H1 (cell line): ENCODE measurements at regions not wholly inside any gene's neighbourhood (a gene's known extent, or its start where the extent isn't known, plus 50 kb on each side); places are given as distances from the start of the nearest gene placed in this dataset.

ENCODE experiments used
- CTCF ChIA-PET: fragments of 300-600 bp; sonication (Branson Sonifier 250); formaldehyde crosslinking; loops from one replicate; lab custom pipeline; 2021; ENCODE audit not compliant: partially characterized antibody; lab: Charles Lee
- POLR2A ChIA-PET: fragments of 300-600 bp; sonication (Branson Sonifier 250); formaldehyde crosslinking; loops from one replicate; lab custom pipeline; 2021; ENCODE audit warnings: inconsistent platforms; ENCODE audit not compliant: partially characterized antibody; lab: Charles Lee
- DNase-seq, 2 experiments: peaks; one replicate each; pipeline versions ENCODE4 v3.0.0 to v3.0.0-alpha.2; 2010 to 2022; ENCODE audit warnings: low spot score in 2 of 2, low read depth in 1 of 2, mixed read lengths in 1 of 2
- FAIRE-seq: peaks from 2 replicates; lab custom pipeline; 2011; peaks lifted over from hg19 to GRCh38; lab: Jason Lieb, UNC
- H2AFZ ChIP-seq: 2 replicates; pipeline ENCODE4 v1.8.1; 2012; ENCODE audit warnings: low read length, inconsistent platforms
- H2AK5ac ChIP-seq: 2 replicates; pipeline ENCODE4 v1.6.1; 2013; ENCODE audit warnings: low read depth, low read length
- H2BK120ac ChIP-seq: replicated peaks from 2 replicates; pipeline ENCODE3; 2013; ENCODE audit warnings: low read depth, low read length, inconsistent platforms
- H2BK12ac ChIP-seq: 2 replicates; pipeline ENCODE4 v1.6.1; 2013; ENCODE audit warnings: low read depth, low read length
- H2BK15ac ChIP-seq: 2 replicates; pipeline ENCODE4 v1.6.1; 2013; ENCODE audit warnings: low read length
- H2BK20ac ChIP-seq: 2 replicates; pipeline ENCODE4 v1.6.1; 2013; ENCODE audit warnings: low read length
- H2BK5ac ChIP-seq: 2 replicates; pipeline ENCODE4 v1.6.1; 2013; ENCODE audit warnings: low read depth, low read length
- H3K14ac ChIP-seq: 2 replicates; pipeline ENCODE4 v1.6.1; 2013; ENCODE audit warnings: inconsistent platforms; ENCODE audit not compliant: insufficient read length
- H3K18ac ChIP-seq: 2 replicates; pipeline ENCODE4 v1.6.1; 2013; ENCODE audit warnings: low read length; ENCODE audit errors: extremely low read depth
- H3K23ac ChIP-seq: 2 replicates; pipeline ENCODE4 v1.6.1; 2013; ENCODE audit warnings: inconsistent platforms; ENCODE audit not compliant: insufficient read length
- H3K23me2 ChIP-seq: 2 replicates; pipeline ENCODE4 v1.6.1; 2013; ENCODE audit warnings: low read depth, low read length
- H3K27ac ChIP-seq: 2 replicates; pipeline ENCODE4 v1.6.1; 2011; ENCODE audit warnings: low read depth, low read length, inconsistent platforms
- H3K27me3 ChIP-seq, 4 experiments: replicated peaks in 1 of 4; 1 replicate in 1 of 4; 2 replicates in 3 of 4; pipeline versions ENCODE4 v1.6.1 to v1.8.1; 2011 to 2013; ENCODE audit warnings: low read length in 3 of 4, mild to moderate bottlenecking in 3 of 4, inconsistent platforms in 2 of 4, mixed read lengths in 2 of 4, moderate library complexity in 1 of 4; ENCODE audit not compliant: control insufficient read depth in 3 of 4, insufficient read depth in 3 of 4; ENCODE audit errors: extremely low read depth in 1 of 4
- H3K36me3 ChIP-seq, 4 experiments: 2 replicates each; pipeline versions ENCODE4 v1.6.1 to v1.8.1; 2011 to 2013; ENCODE audit warnings: mild to moderate bottlenecking in 4 of 4, low read length in 3 of 4, moderate library complexity in 2 of 4, control low read depth in 1 of 4, inconsistent platforms in 1 of 4; ENCODE audit not compliant: insufficient read depth in 4 of 4, control insufficient read depth in 2 of 4
- H3K4ac ChIP-seq: replicated peaks from 2 replicates; pipeline ENCODE3; 2013; ENCODE audit warnings: low read length, low read depth, mixed read lengths, inconsistent platforms; ENCODE audit not compliant: insufficient read length
- H3K4me1 ChIP-seq, 4 experiments: replicated peaks in 1 of 4; 1 replicate in 1 of 4; 2 replicates in 3 of 4; pipeline versions ENCODE4 v1.6.1 to v1.8.1; 2011 to 2013; ENCODE audit warnings: low read length in 3 of 4, inconsistent platforms in 2 of 4, mixed read lengths in 1 of 4; ENCODE audit not compliant: insufficient read depth in 4 of 4, control insufficient read depth in 3 of 4
- H3K4me2 ChIP-seq, 2 experiments: 2 replicates each; pipeline versions ENCODE4 v1.6.1 to v1.8.1; 2011 to 2013; ENCODE audit warnings: low read depth in 2 of 2, low read length in 2 of 2, control low read depth in 1 of 2, inconsistent platforms in 1 of 2, mild to moderate bottlenecking in 1 of 2; ENCODE audit not compliant: insufficient read depth in 1 of 2
- H3K4me3 ChIP-seq, 4 experiments: fragments of 200-600, 300-600 bp in 1 of 4; sonication (generic), shearing (Covaris generic), sonication (Bioruptor Twin) in 1 of 4; 2 replicates each; pipeline versions ENCODE4 v1.5.1 to v1.8.1; 2011 to 2016; ENCODE audit warnings: low read length in 4 of 4, low read depth in 3 of 4, control low read depth in 2 of 4, inconsistent platforms in 2 of 4, mild to moderate bottlenecking in 2 of 4, mixed read lengths in 1 of 4, moderate library complexity in 1 of 4; ENCODE audit not compliant: insufficient read depth in 2 of 4; ENCODE audit errors: extremely low read depth in 1 of 4
- H3K56ac ChIP-seq: replicated peaks from 2 replicates; pipeline ENCODE3; 2013; ENCODE audit warnings: low read depth, mild to moderate bottlenecking, mixed read lengths, low read length, inconsistent platforms; ENCODE audit not compliant: insufficient read length
- H3K79me1 ChIP-seq: 2 replicates; pipeline ENCODE4 v1.6.1; 2013; ENCODE audit warnings: low read depth, low read length, control low read depth
- H3K79me2 ChIP-seq, 2 experiments: 2 replicates each; pipeline versions ENCODE4 v1.6.1 to v1.8.1; 2012 to 2013; ENCODE audit warnings: low read length in 2 of 2, mild to moderate bottlenecking in 2 of 2, inconsistent platforms in 1 of 2; ENCODE audit not compliant: insufficient read depth in 2 of 2, control insufficient read depth in 1 of 2
- H3K9ac ChIP-seq, 4 experiments: replicated peaks in 1 of 4; 1 replicate in 1 of 4; 2 replicates in 3 of 4; pipeline versions ENCODE4 v1.6.1 to v1.8.1; 2011 to 2013; ENCODE audit warnings: low read depth in 3 of 4, low read length in 3 of 4, control low read depth in 2 of 4, mild to moderate bottlenecking in 2 of 4, moderate library complexity in 2 of 4, inconsistent platforms in 1 of 4; ENCODE audit errors: extremely low read depth in 1 of 4
- H3K9me3 ChIP-seq, 2 experiments: 2 replicates each; pipeline versions ENCODE4 v1.6.1 to v1.8.1; 2012 to 2013; ENCODE audit warnings: mild to moderate bottlenecking in 2 of 2, moderate library complexity in 2 of 2, control low read depth in 1 of 2, inconsistent platforms in 1 of 2, low read depth in 1 of 2, low read length in 1 of 2, mixed read lengths in 1 of 2; ENCODE audit not compliant: insufficient read depth in 2 of 2
- H4K20me1 ChIP-seq, 2 experiments: replicated peaks in 1 of 2; 2 replicates each; pipeline versions ENCODE3 to v1.8.1; 2011 to 2013; ENCODE audit warnings: inconsistent platforms in 2 of 2, low read length in 2 of 2, mild to moderate bottlenecking in 1 of 2; ENCODE audit not compliant: insufficient read depth in 2 of 2, control insufficient read depth in 1 of 2
- H4K5ac ChIP-seq: 2 replicates; pipeline ENCODE4 v1.6.1; 2013; ENCODE audit warnings: low read length, low read depth, mixed read lengths, inconsistent platforms; ENCODE audit not compliant: insufficient read length
- H4K8ac ChIP-seq: 2 replicates; pipeline ENCODE4 v1.8.0; 2013; ENCODE audit warnings: mild to moderate bottlenecking, moderate library complexity, low read length, inconsistent platforms; ENCODE audit not compliant: insufficient read depth; ENCODE audit errors: extremely low read depth
- H4K91ac ChIP-seq: replicated peaks from 2 replicates; pipeline ENCODE3; 2013; ENCODE audit warnings: low read length, mixed read lengths, inconsistent platforms; ENCODE audit not compliant: insufficient read length
- E2F6 ChIP-seq: IDR thresholded peaks from 2 replicates; pipeline ENCODE4 v1.6.1; 2012; ENCODE audit warnings: inconsistent platforms
- EZH2 ChIP-seq: fragments of 200-600 bp; sonication (generic); IDR thresholded peaks from 2 replicates; pipeline ENCODE4 v1.7.1; 2012; ENCODE audit warnings: low read depth, mild to moderate bottlenecking, moderate library complexity, low read length, inconsistent platforms; ENCODE audit not compliant: severe bottlenecking
- GTF2F1 ChIP-seq: IDR thresholded peaks from 2 replicates; pipeline ENCODE4 v1.6.1; 2012; ENCODE audit warnings: low read depth, low read length, improper control_type of control experiment, borderline replicate concordance
- HDAC2 ChIP-seq, 2 experiments: fragments of 300-600 bp in 1 of 2; sonication (generic) in 1 of 2; IDR thresholded peaks; 2 replicates each; pipeline ENCODE4 v1.6.1; 2011 to 2012; ENCODE audit warnings: low read depth in 2 of 2, low read length in 2 of 2, mild to moderate bottlenecking in 2 of 2, moderate library complexity in 2 of 2, borderline replicate concordance in 1 of 2, inconsistent platforms in 1 of 2
- HDAC6 ChIP-seq: IDR thresholded peaks from one replicate; pipeline ENCODE4 v1.7.1; 2012; ENCODE audit warnings: low read depth, mild to moderate bottlenecking, inconsistent platforms, low read length, moderate library complexity
- KDM4A ChIP-seq: IDR thresholded peaks from one replicate; pipeline ENCODE4 v1.7.1; 2012; ENCODE audit warnings: low read depth, mild to moderate bottlenecking, moderate library complexity, low read length, inconsistent platforms; ENCODE audit not compliant: severe bottlenecking
- PHF8 ChIP-seq: fragments of 200-600 bp; sonication (generic); conservative IDR thresholded peaks from 2 replicates; pipeline ENCODE4 v1.7.1; 2012; ENCODE audit warnings: low read depth, mild to moderate bottlenecking, inconsistent platforms, low read length, moderate library complexity
- POLR2A ChIP-seq, 2 experiments: IDR thresholded peaks; 1 replicate in 1 of 2; 2 replicates in 1 of 2; pipeline ENCODE4 v1.6.1; 2011; ENCODE audit warnings: low read depth in 2 of 2, low read length in 2 of 2, mild to moderate bottlenecking in 2 of 2; ENCODE audit errors: control extremely low read depth in 1 of 2
- SIRT6 ChIP-seq: IDR thresholded peaks from one replicate; pipeline ENCODE4 v1.7.1; 2012; ENCODE audit warnings: low read length, inconsistent platforms
- USF2 ChIP-seq: IDR thresholded peaks from 2 replicates; pipeline ENCODE4 v1.6.1; 2011; ENCODE audit warnings: low read length, improper control_type of control experiment
- WGBS, 2 experiments: shearing (Covaris generic) in 1 of 2; methylation state at CpG; one replicate each; pipeline versions ENCODE4 v1.1.6 to v1.1.7; 2013 to 2015; ENCODE audit warnings: low lambda C conversion rate in 2 of 2, mixed read lengths in 2 of 2, inconsistent platforms in 1 of 2, low coverage in 1 of 2, missing lambda C conversion rate in 1 of 2; ENCODE audit not compliant: insufficient replicate concordance in 2 of 2, insufficient coverage in 1 of 2, insufficient read length in 1 of 2; ENCODE audit errors: extremely low coverage in 1 of 2, missing lambda C conversion rate in 1 of 2; 5-methylcytosine and 5-hydroxymethylcytosine counted together

- no peaks in the 10 kb centered on the region for H4K20me1 ChIP-seq
- no peak overlapping the region for H2BK12ac ChIP-seq
- H3K4me1 ChIP-seq, result no peaks in the 10 kb centered on the region; a peak in 1 of 7 replicates
- DNase-seq (no peak), FAIRE-seq (no peak)
- no peak overlapping the region for H4K91ac ChIP-seq
- H4K8ac ChIP-seq, result no peak overlapping the region
- no peaks in the 10 kb centered on the region; a peak in 1 of 8 replicates for H3K36me3 ChIP-seq
- no peak overlapping the region for H2BK15ac ChIP-seq
- 91% methylated on average over 2 of the region's 2 CpGs; no CpG with 5 or more reads in 1 of the 2 experiments for WGBS, 2 experiments
- H3K4me2 ChIP-seq, result no peak overlapping the region
- TF ChIP-seq E2F6, result no peak
- no peak for TF ChIP-seq HDAC6
- no peak for TF ChIP-seq USF2
- no peak for TF ChIP-seq GTF2F1
- no peak for TF ChIP-seq EZH2
- TF ChIP-seq KDM4A, result no peak
- TF ChIP-seq PHF8, result no peak
- TF ChIP-seq HDAC2 (IDR thresholded peaks at IDR 0.05; ENCODE audit: borderline replicate concordance in 1 of 2, low read depth in 2 of 2, low read length in 2 of 2), result no peak
- TF ChIP-seq SIRT6, result no peak
- TF ChIP-seq POLR2A (IDR thresholded peaks at IDR 0.05; ENCODE audit: control extremely low read depth in 1 of 2, low read depth in 2 of 2, low read length in 2 of 2), result no peak
- H3K23me2 ChIP-seq, result no peaks in the 10 kb centered on the region
- H2AK5ac ChIP-seq, result no peak overlapping the region
- no peak overlapping the region for H2BK5ac ChIP-seq
- no peak overlapping the region for H3K27ac ChIP-seq
- H3K4ac ChIP-seq, result no peak overlapping the region
- H3K27me3 ChIP-seq, result no peaks in the 10 kb centered on the region; a peak in 1 of 7 replicates
- H2BK20ac ChIP-seq, result no peak overlapping the region
- ChIA-PET POLR2A (no interaction called here), CTCF (no interaction called here)
- H3K9me3 ChIP-seq, result no peaks in the 10 kb centered on the region
- H2AFZ ChIP-seq, result no peak overlapping the region
- H3K14ac ChIP-seq, result no peak overlapping the region
- no peak overlapping the region for H2BK120ac ChIP-seq
- H3K9ac ChIP-seq, result no peak overlapping the region
- H3K18ac ChIP-seq, result no peak overlapping the region
- H3K23ac ChIP-seq, result no peak overlapping the region
- no peaks in the 10 kb centered on the region for H3K79me1 ChIP-seq
- H3K4me3 ChIP-seq, result no peak overlapping the region
- no peak overlapping the region for H4K5ac ChIP-seq
- H3K79me2 ChIP-seq, result no peaks in the 10 kb centered on the region
- no peak overlapping the region for H3K56ac ChIP-seq
These were observed 294.1 kb upstream of the TNC start for GRCh38 chr9:115411993-115412452.
